Stimulated activated CD4-positive, alpha-beta T cell treated with anti-CD3 and anti-CD28 coated beads, Interleukin-1b, Interleukin-23, amount 100 ng/mL, for 24 hours (primary cell): ENCODE measurements at regions not wholly inside any gene's neighbourhood (a gene's known extent, or its start where the extent isn't known, plus 50 kb on each side); places are given as distances from the start of the nearest gene placed in this dataset.
"Not testable (repeated sequence)": the region's sequence is repeated elsewhere in the genome, so short reads cannot be mapped to it uniquely, and the experiment has no call there.

ENCODE experiments used
- DNase-seq, 4 experiments: peaks; one replicate each; pipeline ENCODE4 v3.0.0-alpha.2; 2020; ENCODE audit warnings: low read depth in 4 of 4, low spot score in 1 of 4

- no peak for DNase-seq
Observed at GRCh38 chr1:196091397-196092135, 516.7 kb downstream of the KCNT2 start.

- no peak for DNase-seq
Observed at GRCh38 chr1:196090226-196090625, 518.0 kb downstream of the KCNT2 start.

GRCh38 chr1:196088541-196088940 lies 519.7 kb downstream of the KCNT2 start:
- no peak for DNase-seq

- DNase-seq: no peak
Observed at GRCh38 chr1:196078691-196079090, 529.5 kb downstream of the KCNT2 start.

- DNase-seq: no peak
Observed at GRCh38 chr1:196075621-196076020, 532.6 kb downstream of the KCNT2 start.

GRCh38 chr1:196074182-196074581 lies 534.1 kb downstream of the KCNT2 start:
- DNase-seq: no peak

GRCh38 chr1:196071447-196071846 lies 536.8 kb downstream of the KCNT2 start:
- no peak for DNase-seq

GRCh38 chr1:196070940-196071339 lies 537.3 kb downstream of the KCNT2 start:
- no peak for DNase-seq

- no peak for DNase-seq
Observed at GRCh38 chr1:196063952-196064351, 544.3 kb downstream of the KCNT2 start.

GRCh38 chr1:196063294-196063693 lies 544.9 kb downstream of the KCNT2 start:
- DNase-seq: no peak

- no peak for DNase-seq
Observed at GRCh38 chr1:196060539-196060938, 547.7 kb downstream of the KCNT2 start.

GRCh38 chr1:196059210-196059609 lies 549.0 kb downstream of the KCNT2 start:
- DNase-seq: no peak

GRCh38 chr1:196056966-196057365 lies 551.3 kb downstream of the KCNT2 start:
- no peak for DNase-seq

- DNase-seq: no peak
Observed at GRCh38 chr1:196049407-196049806, 558.8 kb downstream of the KCNT2 start.

GRCh38 chr1:196043268-196043667 lies 565.0 kb downstream of the KCNT2 start:
- DNase-seq: no peak

- DNase-seq: no peak
Observed at GRCh38 chr1:196034080-196034706, 574.0 kb downstream of the KCNT2 start.

- DNase-seq: not testable (repeated sequence)
Observed at GRCh38 chr1:196031387-196031786, 576.9 kb downstream of the KCNT2 start.

- no peak for DNase-seq
Observed at GRCh38 chr1:196030455-196030854, 577.8 kb downstream of the KCNT2 start.

- DNase-seq: no peak
Observed at GRCh38 chr1:196029410-196029809, 578.8 kb downstream of the KCNT2 start.

GRCh38 chr1:196027127-196027526 lies 581.1 kb downstream of the KCNT2 start:
- DNase-seq: no peak

- not testable (repeated sequence) for DNase-seq
Observed at GRCh38 chr1:196021174-196021573, 587.1 kb downstream of the KCNT2 start.

- no peak for DNase-seq
Observed at GRCh38 chr1:196009362-196009761, 598.9 kb downstream of the KCNT2 start.

GRCh38 chr1:196007763-196008162 lies 600.5 kb downstream of the KCNT2 start:
- no peak for DNase-seq
